ENCODE measurements at regions not wholly inside any gene's neighbourhood (a gene's known extent, or its start where the extent isn't known, plus 50 kb on each side); places are given as distances from the start of the nearest gene placed in this dataset.

DNA sequence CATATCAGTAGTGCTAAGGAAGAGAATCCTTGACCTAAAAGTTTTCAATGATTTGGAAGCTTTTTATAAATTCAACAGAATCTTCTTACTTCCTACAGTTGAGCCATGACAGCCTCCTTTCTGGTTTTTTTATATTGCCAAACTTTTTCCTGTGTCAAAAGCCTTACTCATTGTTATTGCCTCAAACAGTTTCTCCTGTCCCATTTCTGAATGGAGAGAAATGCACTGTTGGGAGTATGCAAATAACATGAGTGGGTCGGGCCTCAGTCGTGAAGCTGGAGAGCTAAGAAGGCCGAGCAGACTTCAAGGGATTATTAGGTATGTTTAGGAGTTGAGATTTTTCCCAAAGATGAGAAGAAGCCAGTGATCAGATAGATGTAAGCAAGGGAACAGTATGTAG is 766.4 kb upstream of the KLHL1 start:
- Mint-ChIP-seq H3K4me3 (no peak overlapping the region), H3K4me1 (no peaks in the 10 kb centered on the region), H3K27ac (no peak overlapping the region), H3K9me3 (no peaks in the 10 kb centered on the region), H3K27me3 (ENCODE audit: insufficient read depth) (peaks cover 2% of the 10 kb centered on the region), H3K36me3 (ENCODE audit: low read depth) (no peaks in the 10 kb centered on the region)
- H3K4me1 ChIP-seq (ENCODE audit: control insufficient read depth, insufficient read depth, low read length) = peaks cover 2% of the 10 kb centered on the region
- whole genome bisulfite sequencing, 2 experiments (ENCODE audit: insufficient coverage in 1 of 2, insufficient read length in 1 of 2) = 87 to 94% methylated on average over 3 of the region's 3 CpGs
- no peak overlapping the region for H3K27ac ChIP-seq (ENCODE audit: low read depth, low read length)
- no peak overlapping the region for H3K4me3 ChIP-seq (ENCODE audit: low read length)
- peaks cover 11% of the 10 kb centered on the region for H3K27me3 ChIP-seq (ENCODE audit: control insufficient read depth, insufficient read depth, low read length, poor library complexity, severe bottlenecking)
- H3K36me3 ChIP-seq (ENCODE audit: control insufficient read depth, insufficient read depth, low read length) = no peaks in the 10 kb centered on the region
- no peaks in the 10 kb centered on the region for H3K9me3 ChIP-seq (ENCODE audit: control insufficient read depth, low read length)
- no peak overlapping the region for H3K9ac ChIP-seq (ENCODE audit: extremely low read depth, low read length, poor library complexity, severe bottlenecking)
- no peak for DNase-seq
- TF ChIP-seq, protein P1, sequence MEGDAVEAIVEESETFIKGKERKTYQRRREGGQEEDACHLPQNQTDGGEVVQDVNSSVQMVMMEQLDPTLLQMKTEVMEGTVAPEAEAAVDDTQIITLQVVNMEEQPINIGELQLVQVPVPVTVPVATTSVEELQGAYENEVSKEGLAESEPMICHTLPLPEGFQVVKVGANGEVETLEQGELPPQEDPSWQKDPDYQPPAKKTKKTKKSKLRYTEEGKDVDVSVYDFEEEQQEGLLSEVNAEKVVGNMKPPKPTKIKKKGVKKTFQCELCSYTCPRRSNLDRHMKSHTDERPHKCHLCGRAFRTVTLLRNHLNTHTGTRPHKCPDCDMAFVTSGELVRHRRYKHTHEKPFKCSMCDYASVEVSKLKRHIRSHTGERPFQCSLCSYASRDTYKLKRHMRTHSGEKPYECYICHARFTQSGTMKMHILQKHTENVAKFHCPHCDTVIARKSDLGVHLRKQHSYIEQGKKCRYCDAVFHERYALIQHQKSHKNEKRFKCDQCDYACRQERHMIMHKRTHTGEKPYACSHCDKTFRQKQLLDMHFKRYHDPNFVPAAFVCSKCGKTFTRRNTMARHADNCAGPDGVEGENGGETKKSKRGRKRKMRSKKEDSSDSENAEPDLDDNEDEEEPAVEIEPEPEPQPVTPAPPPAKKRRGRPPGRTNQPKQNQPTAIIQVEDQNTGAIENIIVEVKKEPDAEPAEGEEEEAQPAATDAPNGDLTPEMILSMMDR (conservative IDR thresholded peaks at IDR 0.05) = no peak

DNA sequence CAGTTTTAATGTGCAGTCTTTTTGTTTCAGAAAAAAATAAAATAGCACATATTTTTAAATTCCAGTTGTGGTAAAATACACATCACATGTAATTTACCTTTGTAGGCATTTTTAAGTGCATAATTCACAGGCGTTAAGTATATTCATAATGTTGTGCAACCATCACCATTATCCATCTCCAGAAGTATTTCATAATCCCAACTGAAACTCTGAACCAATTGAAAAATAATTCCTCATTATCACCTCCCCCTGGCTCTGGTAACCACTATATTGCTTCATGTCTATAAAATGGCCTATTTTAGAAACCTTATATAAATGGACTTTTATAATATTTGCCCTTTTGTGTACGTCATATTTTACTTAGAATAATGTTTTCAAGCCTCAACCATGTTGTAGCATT is 756.5 kb upstream of the KLHL1 start:
- Mint-ChIP-seq H3K27me3 (ENCODE audit: insufficient read depth) (no peaks in the 10 kb centered on the region), H3K4me1 (no peaks in the 10 kb centered on the region), H3K36me3 (ENCODE audit: low read depth) (no peaks in the 10 kb centered on the region), H3K4me3 (no peak overlapping the region), H3K27ac (no peak overlapping the region), H3K9me3 (peaks cover 9% of the 10 kb centered on the region)
- no peaks in the 10 kb centered on the region for H3K27me3 ChIP-seq (ENCODE audit: control insufficient read depth, insufficient read depth, low read length, poor library complexity, severe bottlenecking)
- H3K27ac ChIP-seq (ENCODE audit: low read depth, low read length) = no peak overlapping the region
- TF ChIP-seq, protein P1 (conservative IDR thresholded peaks at IDR 0.05) = no peak
- DNase-seq = no peak
- no peaks in the 10 kb centered on the region for H3K4me1 ChIP-seq (ENCODE audit: control insufficient read depth, insufficient read depth, low read length)
- no peak overlapping the region for H3K9ac ChIP-seq (ENCODE audit: extremely low read depth, low read length, poor library complexity, severe bottlenecking)
- WGBS, 2 experiments (ENCODE audit: insufficient coverage in 1 of 2, insufficient read length in 1 of 2) = 98% methylated on average over 2 of the region's 2 CpGs; no CpG with 5 or more reads in 1 of the 2 experiments
- no peaks in the 10 kb centered on the region for H3K9me3 ChIP-seq (ENCODE audit: control insufficient read depth, low read length)
- no peak overlapping the region for H3K4me3 ChIP-seq (ENCODE audit: low read length)
- H3K36me3 ChIP-seq (ENCODE audit: control insufficient read depth, insufficient read depth, low read length) = no peaks in the 10 kb centered on the region

DNA sequence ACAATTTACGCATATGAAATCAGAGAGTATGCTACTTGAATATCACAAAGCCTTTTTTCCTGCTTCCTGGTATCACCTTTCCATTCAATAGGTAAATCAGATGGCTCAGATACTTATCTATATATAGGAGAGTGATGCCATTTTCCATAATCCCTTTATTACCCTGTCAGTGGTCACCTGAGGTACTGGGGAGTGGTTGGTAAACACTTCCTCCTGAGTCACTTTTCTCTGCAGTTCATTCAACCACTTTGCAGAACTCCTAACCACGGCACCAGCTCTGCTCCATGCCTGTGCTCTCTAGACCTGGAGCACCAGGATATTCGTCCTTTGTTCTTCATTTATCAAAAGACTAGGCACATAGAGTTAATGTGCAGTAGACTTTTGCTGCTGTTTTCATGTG is 748.5 kb upstream of the KLHL1 start:
- H3K27me3 Mint-ChIP-seq (ENCODE audit: insufficient read depth) = no peaks in the 10 kb centered on the region

More for the DNA sequence above, 748.5 kb upstream of the KLHL1 start:
- Histone ChIP-seq H3K4me1 (ENCODE audit: control insufficient read depth, insufficient read depth, low read length) (no peaks in the 10 kb centered on the region), H3K9me3 (ENCODE audit: control insufficient read depth, low read length) (no peaks in the 10 kb centered on the region), H3K27me3 (ENCODE audit: control insufficient read depth, insufficient read depth, low read length, poor library complexity, severe bottlenecking) (no peaks in the 10 kb centered on the region), H3K4me3 (ENCODE audit: low read length) (no peak overlapping the region), H3K9ac (ENCODE audit: extremely low read depth, low read length, poor library complexity, severe bottlenecking) (no peak overlapping the region), H3K27ac (ENCODE audit: low read depth, low read length) (no peak overlapping the region), H3K36me3 (ENCODE audit: control insufficient read depth, insufficient read depth, low read length) (no peaks in the 10 kb centered on the region)
- H3K4me1 Mint-ChIP-seq = no peaks in the 10 kb centered on the region
- WGBS, 2 experiments (ENCODE audit: insufficient coverage in 1 of 2, insufficient read length in 1 of 2) = 88 to 100% methylated on average over 2 to 3 of the region's 3 CpGs
- TF ChIP-seq, protein P1 (conservative IDR thresholded peaks at IDR 0.05) = no peak
- no peak overlapping the region for H3K4me3 Mint-ChIP-seq
- H3K27ac Mint-ChIP-seq = no peak overlapping the region
- no peak for DNase-seq
- H3K9me3 Mint-ChIP-seq = peaks cover 9% of the 10 kb centered on the region
- no peaks in the 10 kb centered on the region for H3K36me3 Mint-ChIP-seq (ENCODE audit: low read depth)

Measured in endodermal cell (in vitro differentiated cells).